Embryonic facial prominence (tissue), 1 donor: ENCODE measurements at regions not wholly inside any gene's neighbourhood (a gene's known extent, or its start where the extent isn't known, plus 50 kb on each side); places are given as distances from the start of the nearest gene placed in this dataset.
"Not testable (repeated sequence)": the region's sequence is repeated elsewhere in the genome, so short reads cannot be mapped to it uniquely, and the experiment has no call there.

Experiments used
- DNase-seq: peaks from one replicate; pipeline ENCODE4 v3.0.0-alpha.2; 2016; ENCODE audit errors: extremely low spot score

DNA sequence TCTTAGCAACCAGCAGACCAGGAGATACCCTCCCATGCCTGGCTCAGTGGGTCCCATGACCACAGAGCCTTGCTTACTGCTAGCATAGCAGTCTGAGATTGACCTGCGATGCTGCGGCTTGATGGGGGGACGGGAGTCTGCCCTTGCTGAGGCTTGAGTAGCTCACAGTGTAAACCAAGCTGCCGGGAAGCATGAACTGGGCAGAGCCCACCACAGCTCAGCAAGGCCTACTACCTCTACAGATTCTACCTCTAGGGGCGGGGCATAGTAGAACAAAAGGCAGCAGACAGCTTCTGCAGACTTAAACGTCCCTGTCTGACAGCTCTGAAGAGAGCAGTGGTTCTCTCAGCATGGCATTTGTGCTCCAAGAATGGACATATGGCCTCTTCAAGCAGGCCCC is 86.7 kb upstream of the OR4E1 start:
- DNase-seq, result not testable (repeated sequence)

GRCh38 chr14:21749306-21749868 is 75.8 kb upstream of the OR4E1 start:
- DNase-seq, result no peak

GRCh38 chr14:21748869-21749303 is 75.3 kb upstream of the OR4E1 start:
- DNase-seq, result no peak

DNA sequence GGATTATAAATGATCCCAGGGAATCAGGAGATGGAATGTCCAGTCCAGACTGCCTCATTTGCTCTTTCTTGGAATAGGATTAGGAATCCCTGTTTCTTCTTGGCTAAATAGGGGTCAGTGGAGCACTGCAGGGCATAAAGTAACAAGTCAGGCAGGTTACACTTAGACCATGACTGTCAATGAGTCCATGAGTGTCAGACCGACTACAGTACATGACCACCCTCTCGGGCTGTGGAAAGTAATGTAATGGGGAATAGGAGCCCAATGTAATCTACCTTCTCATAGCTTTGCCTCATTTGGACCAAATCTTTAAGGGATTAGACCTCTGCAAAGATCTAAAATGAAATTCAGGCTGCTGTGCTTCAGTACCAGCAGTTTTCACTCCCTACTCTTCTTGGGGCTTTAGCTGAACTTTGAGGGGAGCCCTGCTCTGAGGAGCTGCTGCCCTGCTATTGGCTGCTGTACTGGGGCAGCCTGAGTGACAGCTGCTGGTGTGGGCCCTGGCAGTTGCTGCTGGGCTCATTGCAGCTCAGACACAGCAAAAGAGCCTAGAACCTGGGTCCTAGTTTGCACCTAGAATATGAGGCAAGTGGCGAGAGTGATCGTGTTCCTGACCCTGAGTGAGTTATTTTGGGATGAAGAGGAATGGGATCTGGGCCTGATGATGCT is 62.2 kb upstream of the OR4E1 start:
- DNase-seq, result no peak

- DNase-seq, result no peak
These were observed 61.6 kb upstream of the OR4E1 start for GRCh38 chr14:21735200-21735599.

- DNase-seq, result no peak
These were observed 60.9 kb upstream of the OR4E1 start for GRCh38 chr14:21734457-21735074.

DNA sequence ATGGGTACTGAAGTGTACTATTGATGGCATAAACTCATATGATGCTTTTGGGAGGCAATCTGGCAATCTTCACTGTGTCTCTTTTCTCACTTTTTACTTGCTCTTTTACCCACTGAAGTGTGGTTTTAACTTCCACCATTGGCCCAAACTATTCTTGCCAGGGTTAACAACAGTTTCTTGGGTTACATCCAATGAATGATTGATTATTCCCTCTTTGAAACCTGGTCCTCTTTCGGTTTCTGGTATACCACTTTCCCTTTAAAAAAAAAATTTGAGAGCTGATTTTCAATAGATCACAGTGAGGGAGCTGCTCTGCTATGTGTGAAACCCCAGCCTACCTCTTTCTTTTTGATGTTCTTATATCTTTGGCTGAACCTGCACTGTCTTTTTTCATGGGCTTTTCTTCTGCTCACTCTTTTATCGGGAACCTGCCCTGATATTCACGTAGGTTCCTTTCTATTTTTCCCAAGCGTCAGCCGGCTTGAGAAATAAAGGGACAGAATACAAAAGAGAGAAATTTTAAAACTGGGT is 56.1 kb upstream of the OR4E1 start:
- DNase-seq, result no peak

DNA sequence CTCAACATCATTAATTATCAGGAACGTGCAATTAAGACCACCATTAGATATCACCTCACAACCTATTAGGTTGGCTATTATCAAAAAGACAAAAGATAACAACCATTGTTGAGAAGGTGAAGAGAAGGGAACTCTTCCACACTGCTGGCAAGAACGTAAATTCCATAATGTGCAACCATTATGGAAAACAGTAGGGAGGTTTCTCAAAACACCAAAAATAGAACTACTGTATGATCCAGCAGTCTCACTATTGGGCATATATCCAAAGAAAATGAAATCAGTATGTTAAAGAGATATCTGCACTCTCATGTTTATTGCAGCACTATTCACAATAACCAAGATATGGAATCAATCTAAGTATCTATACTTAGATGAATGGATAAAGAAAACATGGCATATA is 51.6 kb upstream of the OR4E1 start:
- no peak for DNase-seq

GRCh38 chr14:21724090-21724973 is 50.7 kb upstream of the OR4E1 start:
- DNase-seq, result no peak

- no peak for DNase-seq
These were observed 49.9 kb upstream of the OR4E1 start for GRCh38 chr14:21723431-21724045.
